GM18499 (cell line): ENCODE measurements at regions not wholly inside any gene's neighbourhood (a gene's known extent, or its start where the extent isn't known, plus 50 kb on each side); places are given as distances from the start of the nearest gene placed in this dataset.
"Not testable (repeated sequence)": the region's sequence is repeated elsewhere in the genome, so short reads cannot be mapped to it uniquely, and the experiment has no call there.

ENCODE experiments used
- ATAC-seq: cut with Tn5 transposase; IDR thresholded peaks from one replicate; pipeline ENCODE4 v1.9.1; 2021; ENCODE audit warnings: moderate number of reproducible peaks; ENCODE audit not compliant: insufficient read depth, unreplicated experiment

GRCh38 chr15:21357056-21357455, 83.2 kb downstream of the POTEB3 start:
- not testable (repeated sequence) for ATAC-seq

DNA sequence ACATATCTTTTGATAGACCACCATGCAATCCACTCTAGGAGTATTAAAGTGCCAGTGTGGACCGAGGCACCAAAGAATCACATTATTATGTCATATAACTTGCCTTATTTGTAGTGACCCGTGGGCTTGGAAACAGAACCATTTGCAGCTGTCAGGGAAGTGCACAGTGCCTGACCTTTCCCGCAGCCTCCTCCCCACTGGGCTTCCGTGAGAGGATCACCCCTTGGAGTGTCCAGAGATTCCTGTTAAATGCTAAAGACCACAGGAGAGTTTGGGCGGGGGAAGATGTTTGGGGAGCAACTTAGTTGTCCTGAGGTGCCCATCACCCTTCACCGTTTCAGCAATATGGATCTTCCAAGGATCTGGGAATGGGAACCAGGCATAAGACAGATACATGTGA, 84.4 kb downstream of the POTEB3 start:
- not testable (repeated sequence) for ATAC-seq

DNA sequence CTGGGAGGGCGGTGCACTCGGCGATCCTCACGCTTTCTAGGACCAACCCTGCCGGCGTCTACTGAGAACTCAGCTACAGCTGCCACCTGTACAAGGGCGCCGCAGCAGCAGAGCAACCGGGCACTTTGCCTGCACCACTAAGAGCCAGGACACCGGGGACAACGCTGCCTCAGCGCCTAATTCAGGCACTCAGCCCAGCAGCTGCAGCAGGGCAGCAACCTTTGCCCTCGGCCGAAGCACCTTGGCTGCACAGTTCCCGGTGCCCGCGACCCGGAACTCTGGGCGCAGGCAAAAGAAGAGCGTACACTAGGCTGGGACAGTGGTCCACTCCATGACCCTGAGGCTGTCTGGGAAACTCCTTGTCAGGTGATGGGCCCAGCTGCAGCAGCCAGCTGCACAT, 85.7 kb downstream of the POTEB3 start:
- not testable (repeated sequence) for ATAC-seq

DNA sequence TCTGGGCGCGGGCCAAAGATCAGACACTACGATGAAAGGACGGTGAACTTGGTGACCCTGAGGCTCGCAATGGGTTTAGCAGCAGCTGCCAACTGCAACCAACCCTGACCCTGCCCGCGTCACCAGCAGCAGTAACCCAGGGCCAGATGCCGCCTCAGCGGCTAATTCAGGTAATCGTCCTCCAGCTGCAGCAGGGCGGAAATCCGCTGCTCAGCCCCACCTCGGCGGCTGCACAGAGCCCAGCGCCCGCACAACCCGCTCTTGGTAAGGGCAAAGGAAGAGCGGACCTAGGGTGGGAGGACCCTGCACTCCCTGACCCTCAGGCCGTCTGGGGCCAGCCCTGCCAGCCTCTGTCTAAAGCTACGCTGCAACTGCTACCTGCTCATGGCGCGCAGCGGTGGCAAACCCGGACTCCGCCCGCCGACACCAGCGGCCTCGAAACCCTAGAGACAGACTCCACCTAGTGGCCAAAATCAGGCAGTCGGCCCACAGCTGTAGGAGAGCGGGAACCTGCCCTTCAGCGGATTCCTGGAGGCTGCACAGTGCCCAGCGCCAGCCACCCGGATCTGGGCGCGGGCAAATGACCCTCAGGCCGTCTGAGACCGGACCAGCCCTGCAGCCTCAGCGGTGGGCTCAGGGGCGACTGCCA, 87.5 kb downstream of the POTEB3 start:
- not testable (repeated sequence) for ATAC-seq

GRCh38 chr15:21344960-21345359, 95.3 kb downstream of the POTEB3 start:
- ATAC-seq = not testable (repeated sequence)

DNA sequence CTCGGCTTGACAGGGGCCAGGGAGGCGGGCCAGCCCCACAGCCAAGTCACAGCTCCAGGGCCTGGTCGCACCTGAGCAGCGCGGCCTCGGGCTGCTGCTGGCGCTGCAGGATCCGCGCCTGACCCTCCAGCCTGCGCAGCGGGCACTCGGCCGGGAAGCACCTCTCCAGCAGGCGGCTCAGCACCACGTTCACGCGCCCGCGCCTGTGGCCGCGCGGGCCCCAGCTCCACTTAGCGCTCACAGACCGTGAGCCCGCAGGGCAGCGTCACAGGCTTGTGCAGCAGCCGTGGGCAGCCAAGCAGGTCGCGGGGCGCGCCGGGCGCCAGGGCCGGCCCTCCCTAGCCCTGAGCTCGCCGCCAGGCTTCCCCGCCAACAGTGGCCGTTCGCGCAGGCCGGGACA, 95.8 kb downstream of the POTEB3 start:
- not testable (repeated sequence) for ATAC-seq

DNA sequence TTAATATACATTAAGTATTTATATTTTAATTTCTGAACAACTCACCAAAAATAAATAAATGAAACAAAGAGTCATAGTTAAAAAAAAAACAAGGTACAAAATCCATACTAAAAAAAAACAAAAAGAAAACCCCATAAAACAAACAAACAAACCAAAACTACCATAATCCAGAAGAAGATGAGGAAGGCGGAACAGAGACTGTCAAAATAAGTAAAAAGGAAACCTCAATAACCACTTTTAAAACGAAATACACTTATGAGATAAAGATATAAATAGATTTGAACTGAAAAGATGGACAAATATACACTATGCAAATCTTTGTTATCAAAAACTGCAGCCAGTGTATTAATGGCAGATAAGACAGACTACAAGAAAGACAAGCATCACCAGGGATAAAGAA, 103.3 kb downstream of the POTEB3 start:
- ATAC-seq = not testable (repeated sequence)

DNA sequence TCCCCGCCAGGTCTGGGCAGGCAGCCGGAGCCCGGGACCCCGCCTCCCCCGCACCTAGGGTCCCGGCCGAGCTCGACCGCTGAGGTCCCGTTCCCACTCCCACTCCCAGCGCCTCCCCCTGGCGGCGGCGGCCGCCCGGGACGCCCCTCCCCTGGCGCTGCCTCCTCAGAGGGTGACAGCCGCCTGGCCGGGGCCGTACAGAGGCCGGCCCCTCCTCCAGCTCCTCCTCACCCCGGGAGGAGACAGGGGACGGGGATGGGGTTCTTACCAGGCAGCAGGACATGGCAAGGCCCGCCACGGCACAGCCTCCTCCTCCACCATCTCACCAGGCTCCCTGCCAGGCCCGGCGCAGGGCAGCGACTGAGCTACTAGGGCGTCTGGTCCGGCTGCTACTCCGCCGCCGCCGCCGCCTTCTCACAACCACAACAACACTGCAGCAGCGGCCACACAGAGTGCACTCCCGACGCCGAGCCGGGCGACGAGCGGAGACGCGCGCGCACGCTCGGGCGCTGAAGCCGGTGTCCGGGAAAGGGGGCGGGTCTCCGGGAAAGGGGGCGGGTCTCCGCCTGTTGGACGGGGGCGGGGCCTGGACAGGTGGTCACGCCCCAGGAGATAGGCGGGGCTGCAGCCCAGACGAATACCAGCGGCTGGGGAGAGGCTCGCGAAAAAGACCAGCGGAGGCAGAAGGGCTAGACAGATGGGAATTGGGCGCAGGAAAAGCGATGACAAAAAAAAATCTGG, 115.4 kb downstream of the POTEB3 start:
- not testable (repeated sequence) for ATAC-seq

DNA sequence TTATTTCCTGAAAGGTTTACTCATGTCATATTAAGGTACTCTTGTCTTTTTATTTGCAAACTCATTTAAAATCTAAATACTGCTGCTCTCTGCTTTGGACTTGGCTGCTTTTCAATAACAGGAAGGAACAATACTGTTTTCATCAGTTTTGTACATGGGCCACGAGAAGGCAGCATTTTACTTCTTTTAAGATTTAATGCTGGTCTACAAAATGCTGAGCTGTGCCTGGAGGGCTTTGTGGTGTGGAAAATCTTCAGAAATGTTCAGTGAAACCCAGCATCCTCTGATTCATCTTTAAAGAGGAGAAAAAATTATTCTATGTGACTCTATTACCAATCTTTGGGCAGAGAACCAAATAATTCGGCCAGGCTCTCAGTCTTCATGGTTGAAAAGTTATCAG, 155.9 kb downstream of the POTEB3 start:
- not testable (repeated sequence) for ATAC-seq

DNA sequence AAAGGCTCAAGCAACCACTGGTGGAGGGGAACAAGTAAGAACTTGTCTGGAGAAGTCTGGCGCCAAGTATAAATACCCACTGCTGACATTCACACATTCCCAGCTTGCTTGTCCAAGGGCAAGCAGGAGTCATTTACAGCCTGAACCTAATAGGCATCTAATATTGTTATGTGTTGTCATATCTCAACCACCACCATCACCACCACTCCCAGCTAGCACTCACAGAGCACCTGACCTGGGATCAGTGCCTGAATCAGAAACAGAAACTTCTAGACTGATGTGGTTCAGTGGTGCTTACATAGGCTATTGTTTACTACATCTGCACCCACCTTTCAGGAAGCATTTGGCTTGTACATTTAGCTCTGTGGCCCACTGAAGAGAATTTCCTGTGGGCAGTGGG, 157.1 kb downstream of the POTEB3 start:
- ATAC-seq = peak; percentile 91

- not testable (repeated sequence) for ATAC-seq
These were observed 160.0 kb downstream of the POTEB3 start for GRCh38 chr15:21280272-21280671.

- peak; percentile 40 for ATAC-seq
These were observed 167.9 kb downstream of the POTEB3 start for GRCh38 chr15:21272176-21272982.

DNA sequence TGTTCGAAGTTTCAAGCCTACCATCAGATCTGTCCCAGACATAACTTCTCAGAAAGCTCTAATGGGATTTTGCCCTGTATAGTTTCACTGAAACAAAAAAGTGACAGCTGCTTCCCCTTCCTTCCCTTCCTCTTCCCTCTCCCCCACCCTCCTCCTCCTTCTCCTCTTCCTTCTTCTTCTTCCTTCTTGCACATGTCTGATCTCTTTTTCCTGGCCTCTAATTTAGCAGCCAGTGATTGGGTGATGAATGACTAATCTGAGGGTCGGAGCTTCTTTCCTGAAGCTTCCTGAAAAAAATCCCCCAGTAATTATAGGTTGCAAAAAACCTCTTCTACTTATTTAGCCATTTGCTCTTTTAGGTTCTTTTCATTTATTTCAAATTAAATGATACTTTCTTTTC, 168.7 kb downstream of the POTEB3 start:
- ATAC-seq = no peak

DNA sequence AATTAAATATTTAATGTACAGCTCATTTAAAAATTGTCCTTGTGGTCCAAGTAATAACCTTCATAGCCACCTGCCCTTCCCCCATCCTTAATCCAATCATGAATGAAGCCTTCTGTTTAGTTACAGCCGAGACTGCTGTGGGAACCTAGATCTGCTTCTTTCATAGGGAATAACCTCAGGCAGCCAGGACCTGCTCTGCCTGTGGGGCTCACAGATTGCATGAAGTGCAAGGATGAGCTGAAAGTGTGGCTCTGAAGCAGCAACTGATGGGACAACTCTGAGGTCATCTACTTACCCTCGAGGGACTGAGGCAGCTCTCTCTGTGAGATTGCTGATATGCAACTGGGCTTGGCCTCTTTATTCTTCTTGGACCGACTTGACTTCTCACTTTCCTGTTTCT, 169.8 kb downstream of the POTEB3 start:
- ATAC-seq = no peak

GRCh38 chr15:21269673-21270072, 170.6 kb downstream of the POTEB3 start:
- ATAC-seq = not testable (repeated sequence)

DNA sequence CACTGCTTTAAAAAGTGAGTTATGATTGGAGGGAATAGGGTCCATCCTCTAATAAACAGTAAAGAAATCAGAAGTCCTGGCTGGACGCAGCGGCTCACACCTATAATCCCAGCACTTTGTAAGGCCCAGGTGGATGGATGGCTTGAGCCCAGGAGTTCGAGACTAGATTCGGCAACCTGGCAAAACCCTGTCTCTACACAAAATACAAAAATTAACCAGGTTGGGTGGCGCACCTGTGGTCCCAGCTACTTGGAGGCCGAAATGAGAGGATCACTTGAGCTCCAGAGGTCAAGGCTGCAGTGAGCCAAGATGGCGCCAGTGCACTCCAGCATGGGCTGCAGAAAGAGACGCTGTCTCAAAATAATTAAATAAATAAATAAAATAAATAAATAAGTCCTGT, 171.2 kb downstream of the POTEB3 start:
- ATAC-seq = no peak

- ATAC-seq = no peak
These were observed 171.8 kb downstream of the POTEB3 start for GRCh38 chr15:21268436-21268940.

GRCh38 chr15:21267671-21268395, 172.5 kb downstream of the POTEB3 start:
- ATAC-seq = no peak

DNA sequence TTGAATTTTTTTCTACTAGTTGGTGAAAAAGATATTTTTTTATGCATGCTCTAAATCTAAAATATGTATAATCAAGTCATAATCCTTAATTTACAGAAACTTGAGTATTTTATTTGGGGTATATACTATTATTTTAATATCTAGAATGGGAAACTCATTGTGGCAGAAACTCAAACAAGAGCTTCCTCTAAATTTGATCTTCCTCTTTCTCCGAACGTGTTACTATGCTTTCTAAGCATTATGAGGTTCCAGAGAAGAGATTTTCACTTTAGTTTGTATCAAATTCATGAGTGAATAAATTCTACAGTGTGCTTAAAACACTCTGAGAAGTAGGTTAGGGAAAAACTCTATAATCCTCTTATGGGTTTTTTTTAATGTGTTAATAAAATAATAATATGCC, 173.1 kb downstream of the POTEB3 start:
- ATAC-seq = no peak

- ATAC-seq = not testable (repeated sequence)
These were observed 174.7 kb downstream of the POTEB3 start for GRCh38 chr15:21265628-21266027.
